ENCODE measurements at regions not wholly inside any gene's neighbourhood (a gene's known extent, or its start where the extent isn't known, plus 50 kb on each side); places are given as distances from the start of the nearest gene placed in this dataset.

DNA sequence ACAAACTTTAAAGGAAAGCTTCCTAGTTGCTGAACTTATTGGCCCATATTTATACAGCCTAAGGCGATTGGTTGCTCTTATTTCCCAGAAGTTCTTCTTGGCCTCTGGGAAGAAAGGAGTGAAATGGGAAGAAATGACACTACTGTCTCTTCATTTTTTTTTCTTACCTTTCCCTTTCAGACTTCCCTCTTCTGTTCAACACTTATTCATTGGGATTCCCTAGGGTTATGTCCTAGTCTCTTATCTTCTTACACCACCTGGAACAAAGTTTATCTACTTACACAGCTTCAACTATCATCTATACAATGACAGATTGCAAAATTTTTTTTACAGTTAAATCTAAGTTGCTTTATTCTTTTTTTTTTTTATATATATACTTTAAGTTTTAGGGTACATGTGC lies 68.0 kb downstream of the SNX12 start:
- no peak overlapping the region for H3K14ac ChIP-seq (ENCODE audit: low read length)
- no peak overlapping the region for H2BK120ac ChIP-seq (ENCODE audit: low read depth, low read length)
- H3K4ac ChIP-seq (ENCODE audit: low read length) = no peak overlapping the region
- H3K27me3 ChIP-seq (ENCODE audit: control insufficient read depth in 3 of 3, insufficient read depth in 3 of 3, low read depth in 1 of 3, low read length in 3 of 3) = peaks cover 0 to 7% (median 0%) of the 10 kb centered on the region in 3 experiments
- no peak overlapping the region for H2AFZ ChIP-seq (ENCODE audit: low read length)
- H3K23ac ChIP-seq (ENCODE audit: low read depth, low read length, poor library complexity) = no peak overlapping the region
- no CpG with 5 or more reads among the region's 1 CpG for WGBS, 2 donors (ENCODE audit: extremely low coverage in 2 of 2, insufficient read length in 2 of 2, insufficient replicate concordance in 1 of 2)
- no peak overlapping the region for H4K8ac ChIP-seq (ENCODE audit: low read depth, low read length)
- no peaks in the 10 kb centered on the region for H3K79me1 ChIP-seq (ENCODE audit: low read depth, low read length)
- H2BK5ac ChIP-seq (ENCODE audit: low read length) = no peak overlapping the region
- no peak overlapping the region for H3K18ac ChIP-seq (ENCODE audit: low read length)
- no peak overlapping the region for H3K9ac ChIP-seq (ENCODE audit: low read depth, low read length, poor library complexity)
- no peak overlapping the region for H3K27ac ChIP-seq (replicated peaks; ENCODE audit: low read length)
- no peak overlapping the region for H3K4me2 ChIP-seq (ENCODE audit: insufficient read depth, low read length, poor library complexity, severe bottlenecking)
- no peak overlapping the region for H2BK12ac ChIP-seq (ENCODE audit: low read length)
- DNase-seq (ENCODE audit: low spot score) = no peak
- no peak overlapping the region for H2AK5ac ChIP-seq (ENCODE audit: low read depth, low read length)
- no peaks in the 10 kb centered on the region for H3K36me3 ChIP-seq (replicated peaks in 1 of 2; ENCODE audit: control insufficient read depth in 2 of 2, insufficient read depth in 2 of 2, low read length in 2 of 2)
- no peaks in the 10 kb centered on the region for H3K4me1 ChIP-seq (ENCODE audit: control insufficient read depth in 2 of 2, insufficient read depth in 1 of 2, low read depth in 1 of 2, low read length in 2 of 2)
- no peaks in the 10 kb centered on the region for H3K9me3 ChIP-seq (replicated peaks in 1 of 2; ENCODE audit: control insufficient read depth in 2 of 2, insufficient read depth in 1 of 2, low read depth in 1 of 2, low read length in 2 of 2)
- no peak overlapping the region for H4K91ac ChIP-seq (ENCODE audit: low read depth, low read length, poor library complexity)
- H2BK15ac ChIP-seq (ENCODE audit: low read length) = no peak overlapping the region
- no peak overlapping the region for H3K4me3 ChIP-seq (ENCODE audit: low read length in 2 of 2)

- no peaks in the 10 kb centered on the region for H3K4me1 ChIP-seq (ENCODE audit: control insufficient read depth in 2 of 2, insufficient read depth in 1 of 2, low read depth in 1 of 2, low read length in 2 of 2)
- no peak overlapping the region for H3K4me3 ChIP-seq (ENCODE audit: low read length in 2 of 2)
- no peak overlapping the region for H2AK5ac ChIP-seq (ENCODE audit: low read depth, low read length)
- no peaks in the 10 kb centered on the region for H3K9me3 ChIP-seq (replicated peaks in 1 of 2; ENCODE audit: control insufficient read depth in 2 of 2, insufficient read depth in 1 of 2, low read depth in 1 of 2, low read length in 2 of 2)
- H3K79me1 ChIP-seq (ENCODE audit: low read depth, low read length) = no peaks in the 10 kb centered on the region
- H3K9ac ChIP-seq (ENCODE audit: low read depth, low read length, poor library complexity) = no peak overlapping the region
- WGBS, 2 donors (ENCODE audit: extremely low coverage in 2 of 2, insufficient read length in 2 of 2, insufficient replicate concordance in 1 of 2) = no CpG with 5 or more reads among the region's 7 CpGs
- no peak overlapping the region for H3K23ac ChIP-seq (ENCODE audit: low read depth, low read length, poor library complexity)
- peak overlapping the region; percentile 31 for H2AFZ ChIP-seq (ENCODE audit: low read length)
- no peaks in the 10 kb centered on the region for H3K36me3 ChIP-seq (replicated peaks in 1 of 2; ENCODE audit: control insufficient read depth in 2 of 2, insufficient read depth in 2 of 2, low read length in 2 of 2)
- peak; percentile 26 for DNase-seq (ENCODE audit: low spot score)
- H2BK15ac ChIP-seq (ENCODE audit: low read length) = no peak overlapping the region
- H2BK12ac ChIP-seq (ENCODE audit: low read length) = no peak overlapping the region
- no peak overlapping the region for H4K8ac ChIP-seq (ENCODE audit: low read depth, low read length)
- H3K4me2 ChIP-seq (ENCODE audit: insufficient read depth, low read length, poor library complexity, severe bottlenecking) = no peak overlapping the region
- no peak overlapping the region for H4K91ac ChIP-seq (ENCODE audit: low read depth, low read length, poor library complexity)
- H2BK5ac ChIP-seq (ENCODE audit: low read length) = no peak overlapping the region
- H3K27me3 ChIP-seq (ENCODE audit: control insufficient read depth in 3 of 3, insufficient read depth in 3 of 3, low read depth in 1 of 3, low read length in 3 of 3) = peaks cover 0 to 7% (median 0%) of the 10 kb centered on the region in 3 experiments
- H3K18ac ChIP-seq (ENCODE audit: low read length) = no peak overlapping the region
- H2BK120ac ChIP-seq (ENCODE audit: low read depth, low read length) = no peak overlapping the region
- no peak overlapping the region for H3K4ac ChIP-seq (ENCODE audit: low read length)
- H3K14ac ChIP-seq (ENCODE audit: low read length) = no peak overlapping the region
- H3K27ac ChIP-seq (replicated peaks; ENCODE audit: low read length) = no peak overlapping the region
Observed at GRCh38 chrX:70998411-70999027, 67.6 kb upstream of the SLC7A3 start.

DNA sequence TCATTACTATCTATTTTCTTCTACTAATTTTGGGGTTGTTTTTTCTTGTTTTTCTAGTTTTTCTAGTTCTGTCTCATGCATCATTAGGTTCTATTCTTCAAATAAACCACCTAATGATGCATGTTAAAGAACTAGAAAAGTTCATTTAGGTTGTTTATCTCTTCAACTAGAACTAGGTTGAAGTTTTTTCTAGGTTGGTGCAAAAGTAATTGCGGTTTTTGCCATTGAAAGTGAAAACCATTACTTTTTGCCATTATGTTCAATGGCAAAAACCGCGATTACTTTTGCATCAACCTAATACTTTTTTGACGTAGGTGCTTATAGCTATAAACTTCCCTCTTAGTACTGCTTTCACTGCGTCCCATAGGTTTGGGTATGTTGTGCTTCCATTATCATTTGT lies 64.4 kb upstream of the SLC7A3 start:
- no CpG with 5 or more reads among the region's 5 CpGs for WGBS, 2 donors (ENCODE audit: extremely low coverage in 2 of 2, insufficient read length in 2 of 2, insufficient replicate concordance in 1 of 2)
- Histone ChIP-seq H3K4ac (ENCODE audit: low read length) (no peak overlapping the region), H2AK5ac (ENCODE audit: low read depth, low read length) (no peak overlapping the region), H3K27me3 (ENCODE audit: control insufficient read depth in 3 of 3, insufficient read depth in 3 of 3, low read depth in 1 of 3, low read length in 3 of 3) (peaks cover 0 to 3% (median 0%) of the 10 kb centered on the region in 3 experiments), H3K14ac (ENCODE audit: low read length) (no peak overlapping the region), H2BK5ac (ENCODE audit: low read length) (no peak overlapping the region), H3K27ac (replicated peaks; ENCODE audit: low read length) (no peak overlapping the region), H2BK15ac (ENCODE audit: low read length) (no peak overlapping the region), H3K9ac (ENCODE audit: low read depth, low read length, poor library complexity) (no peak overlapping the region), H3K79me1 (ENCODE audit: low read depth, low read length) (no peaks in the 10 kb centered on the region), H3K4me1 (ENCODE audit: control insufficient read depth in 2 of 2, insufficient read depth in 1 of 2, low read depth in 1 of 2, low read length in 2 of 2) (no peaks in the 10 kb centered on the region), H3K23ac (ENCODE audit: low read depth, low read length, poor library complexity) (no peak overlapping the region), H2AFZ (ENCODE audit: low read length) (no peak overlapping the region), H4K8ac (ENCODE audit: low read depth, low read length) (no peak overlapping the region), H2BK12ac (ENCODE audit: low read length) (no peak overlapping the region), H3K18ac (ENCODE audit: low read length) (no peak overlapping the region), H2BK120ac (ENCODE audit: low read depth, low read length) (no peak overlapping the region), H3K9me3 (replicated peaks in 1 of 2; ENCODE audit: control insufficient read depth in 2 of 2, insufficient read depth in 1 of 2, low read depth in 1 of 2, low read length in 2 of 2) (no peaks in the 10 kb centered on the region), H4K91ac (ENCODE audit: low read depth, low read length, poor library complexity) (no peak overlapping the region), H3K4me3 (ENCODE audit: low read length in 2 of 2) (no peak overlapping the region), H3K4me2 (ENCODE audit: insufficient read depth, low read length, poor library complexity, severe bottlenecking) (no peak overlapping the region), H3K36me3 (replicated peaks in 1 of 2; ENCODE audit: control insufficient read depth in 2 of 2, insufficient read depth in 2 of 2, low read length in 2 of 2) (no peaks in the 10 kb centered on the region)
- no peak for DNase-seq (ENCODE audit: low spot score)

- H4K91ac ChIP-seq (ENCODE audit: low read depth, low read length, poor library complexity) = no peak overlapping the region
- H2BK12ac ChIP-seq (ENCODE audit: low read length) = no peak overlapping the region
- no peak overlapping the region for H4K8ac ChIP-seq (ENCODE audit: low read depth, low read length)
- H2BK15ac ChIP-seq (ENCODE audit: low read length) = no peak overlapping the region
- no peaks in the 10 kb centered on the region for H3K27me3 ChIP-seq (ENCODE audit: control insufficient read depth in 3 of 3, insufficient read depth in 3 of 3, low read depth in 1 of 3, low read length in 3 of 3)
- H2BK5ac ChIP-seq (ENCODE audit: low read length) = no peak overlapping the region
- no peak overlapping the region for H3K4me3 ChIP-seq (ENCODE audit: low read length in 2 of 2)
- H3K4ac ChIP-seq (ENCODE audit: low read length) = no peak overlapping the region
- no CpG with 5 or more reads among the region's 7 CpGs for WGBS, 2 donors (ENCODE audit: extremely low coverage in 2 of 2, insufficient read length in 2 of 2, insufficient replicate concordance in 1 of 2)
- H3K23ac ChIP-seq (ENCODE audit: low read depth, low read length, poor library complexity) = no peak overlapping the region
- no peaks in the 10 kb centered on the region for H3K9me3 ChIP-seq (replicated peaks in 1 of 2; ENCODE audit: control insufficient read depth in 2 of 2, insufficient read depth in 1 of 2, low read depth in 1 of 2, low read length in 2 of 2)
- no peak overlapping the region for H2AFZ ChIP-seq (ENCODE audit: low read length)
- no peak overlapping the region for H2BK120ac ChIP-seq (ENCODE audit: low read depth, low read length)
- H3K79me1 ChIP-seq (ENCODE audit: low read depth, low read length) = no peaks in the 10 kb centered on the region
- no peak for DNase-seq (ENCODE audit: low spot score)
- no peaks in the 10 kb centered on the region for H3K4me1 ChIP-seq (ENCODE audit: control insufficient read depth in 2 of 2, insufficient read depth in 1 of 2, low read depth in 1 of 2, low read length in 2 of 2)
- no peak overlapping the region for H3K4me2 ChIP-seq (ENCODE audit: insufficient read depth, low read length, poor library complexity, severe bottlenecking)
- no peak overlapping the region for H3K18ac ChIP-seq (ENCODE audit: low read length)
- H3K36me3 ChIP-seq (replicated peaks in 1 of 2; ENCODE audit: control insufficient read depth in 2 of 2, insufficient read depth in 2 of 2, low read length in 2 of 2) = no peaks in the 10 kb centered on the region
- no peak overlapping the region for H3K27ac ChIP-seq (replicated peaks; ENCODE audit: low read length)
- no peak overlapping the region for H2AK5ac ChIP-seq (ENCODE audit: low read depth, low read length)
- H3K14ac ChIP-seq (ENCODE audit: low read length) = no peak overlapping the region
- no peak overlapping the region for H3K9ac ChIP-seq (ENCODE audit: low read depth, low read length, poor library complexity)
Observed at GRCh38 chrX:70988425-70988824, 57.5 kb upstream of the SLC7A3 start.
